Vagina (tissue), 2 donors: ENCODE measurements at regions not wholly inside any gene's neighbourhood (a gene's known extent, or its start where the extent isn't known, plus 50 kb on each side); places are given as distances from the start of the nearest gene placed in this dataset.

Source experiments
- POLR2AphosphoS5 ChIP-seq, 2 donors: sonication (generic); formaldehyde crosslinking; IDR thresholded peaks; one replicate each; pipeline ENCODE4 v1.9.0; 2017; ENCODE audit warnings: antibody characterized with exemption in 2 of 2, mild to moderate bottlenecking in 2 of 2, low read depth in 1 of 2; ENCODE audit not compliant: insufficient read depth in 1 of 2
- TF ChIP-seq, protein P1 (sequence below), 3 experiments: fragments of 450-650 bp in 2 of 3; fragments of 200-600 bp in 1 of 3; sonication (generic) in 1 of 3; IDR thresholded peaks; one replicate each; pipeline ENCODE4 v1.5.1; 2017 to 2019; ENCODE audit warnings: antibody characterized with exemption in 3 of 3, mild to moderate bottlenecking in 2 of 3, moderate library complexity in 2 of 3

DNA sequence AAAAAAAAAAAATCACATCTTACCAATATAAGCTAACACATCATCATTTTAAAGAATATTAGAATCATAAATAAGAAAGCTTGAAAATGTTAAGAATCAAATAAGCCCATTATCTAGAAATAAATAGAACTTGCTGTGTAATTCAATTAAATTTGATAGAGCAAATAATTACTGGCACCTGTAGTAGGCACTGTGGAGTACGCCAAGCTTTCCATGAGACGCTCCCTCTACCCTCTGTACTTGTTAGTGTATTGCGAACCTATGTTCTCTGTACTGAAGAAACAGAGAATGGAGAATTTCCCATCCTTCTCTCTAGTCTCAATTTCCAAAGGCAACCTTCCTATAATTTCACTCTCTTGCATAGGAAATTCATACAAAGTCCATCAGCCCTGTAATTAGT lies 61.7 kb upstream of the HAND2 start:
- TF ChIP-seq, protein P1, sequence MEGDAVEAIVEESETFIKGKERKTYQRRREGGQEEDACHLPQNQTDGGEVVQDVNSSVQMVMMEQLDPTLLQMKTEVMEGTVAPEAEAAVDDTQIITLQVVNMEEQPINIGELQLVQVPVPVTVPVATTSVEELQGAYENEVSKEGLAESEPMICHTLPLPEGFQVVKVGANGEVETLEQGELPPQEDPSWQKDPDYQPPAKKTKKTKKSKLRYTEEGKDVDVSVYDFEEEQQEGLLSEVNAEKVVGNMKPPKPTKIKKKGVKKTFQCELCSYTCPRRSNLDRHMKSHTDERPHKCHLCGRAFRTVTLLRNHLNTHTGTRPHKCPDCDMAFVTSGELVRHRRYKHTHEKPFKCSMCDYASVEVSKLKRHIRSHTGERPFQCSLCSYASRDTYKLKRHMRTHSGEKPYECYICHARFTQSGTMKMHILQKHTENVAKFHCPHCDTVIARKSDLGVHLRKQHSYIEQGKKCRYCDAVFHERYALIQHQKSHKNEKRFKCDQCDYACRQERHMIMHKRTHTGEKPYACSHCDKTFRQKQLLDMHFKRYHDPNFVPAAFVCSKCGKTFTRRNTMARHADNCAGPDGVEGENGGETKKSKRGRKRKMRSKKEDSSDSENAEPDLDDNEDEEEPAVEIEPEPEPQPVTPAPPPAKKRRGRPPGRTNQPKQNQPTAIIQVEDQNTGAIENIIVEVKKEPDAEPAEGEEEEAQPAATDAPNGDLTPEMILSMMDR (IDR thresholded peaks at IDR 0.05), result no peak
- no peak for TF ChIP-seq POLR2AphosphoS5 (IDR thresholded peaks at IDR 0.05; ENCODE audit: insufficient read depth in 1 of 2, low read depth in 1 of 2)
